Hematopoietic multipotent progenitor cell treated with erythropoietin and hydrocortisone succinate and interleukin-3 and kit ligand, for 4 days (in vitro differentiated cells): ENCODE measurements at regions not wholly inside any gene's neighbourhood (a gene's known extent, or its start where the extent isn't known, plus 50 kb on each side); places are given as distances from the start of the nearest gene placed in this dataset.
"Not testable (repeated sequence)": the region's sequence is repeated elsewhere in the genome, so short reads cannot be mapped to it uniquely, and the experiment has no call there.

ENCODE experiments used
- DNase-seq: peaks from one replicate; pipeline ENCODE4 v3.0.0-alpha.2; 2015

DNA sequence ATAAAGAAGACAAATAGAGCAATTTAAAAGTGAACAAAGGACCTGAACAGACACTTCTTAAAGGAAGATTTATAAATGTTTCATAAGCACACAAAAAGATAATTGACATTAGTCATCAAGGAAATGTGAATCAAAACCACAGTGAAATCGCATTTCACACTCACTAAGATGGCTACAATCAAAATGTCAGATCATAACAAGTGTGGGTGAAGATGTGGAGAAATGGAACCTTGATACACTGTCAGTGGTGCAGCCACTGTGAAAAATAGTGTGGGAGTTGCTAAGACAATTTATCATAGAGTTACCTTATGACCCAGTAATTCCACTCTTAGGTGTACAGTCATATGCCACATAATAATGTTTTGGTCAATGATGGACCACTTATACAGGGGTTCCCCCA, 54.5 kb upstream of the HTR4 start:
- peak; percentile 15 for DNase-seq

DNA sequence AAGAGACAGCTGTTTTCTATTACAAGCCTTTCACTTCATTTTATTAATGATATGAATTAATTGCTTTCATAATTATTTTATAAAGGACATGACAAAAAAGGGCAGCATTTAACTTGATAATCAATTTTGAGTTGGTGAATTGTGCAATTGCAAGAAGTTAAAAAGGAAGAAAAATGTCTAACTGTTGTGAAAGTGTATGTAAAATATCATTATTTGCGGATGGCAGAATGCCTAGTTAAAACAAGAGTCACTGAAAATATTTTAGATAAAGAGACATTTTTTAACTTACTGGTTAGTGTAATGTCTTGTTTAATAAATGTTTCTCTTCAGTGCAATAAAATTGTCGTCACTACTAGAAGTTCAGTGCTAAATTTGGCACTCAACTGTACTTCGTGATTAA, 57.6 kb upstream of the HTR4 start:
- no peak for DNase-seq

DNA sequence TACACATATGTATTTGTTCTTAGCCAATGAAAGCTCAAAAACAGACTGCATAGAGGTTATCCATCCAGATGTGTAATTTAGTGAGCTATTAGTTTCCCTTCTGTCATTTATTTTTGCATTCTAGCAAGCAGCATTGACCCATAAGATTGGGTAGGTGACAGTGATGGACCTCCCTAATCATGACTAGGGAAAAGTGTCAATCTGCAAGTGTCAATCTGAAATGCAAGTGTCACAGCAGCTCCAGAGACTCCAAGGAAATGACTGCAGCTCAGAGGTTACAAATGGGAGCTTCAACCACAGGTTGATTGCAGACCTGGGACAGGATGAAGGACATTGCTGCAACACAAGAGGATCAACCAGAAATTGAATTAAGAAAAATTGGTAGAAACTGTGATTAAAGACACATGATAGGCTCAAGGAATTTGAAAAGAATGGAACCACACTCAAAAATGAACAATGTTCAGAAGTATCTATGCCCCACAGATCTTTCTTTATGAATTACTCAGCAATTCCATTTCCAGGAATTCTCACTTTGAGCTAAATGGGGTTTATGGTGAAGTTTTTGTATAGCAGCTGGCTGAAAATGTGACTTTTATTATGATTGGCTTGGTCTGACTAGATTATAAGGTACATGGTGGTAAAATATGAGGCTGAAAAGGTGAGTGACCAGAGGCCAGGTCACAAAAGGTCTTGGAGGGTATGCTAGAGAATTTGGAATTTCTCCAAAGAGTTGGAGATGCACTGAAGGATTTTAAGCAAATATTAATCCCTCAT, 59.6 kb upstream of the HTR4 start:
- DNase-seq: no peak

DNA sequence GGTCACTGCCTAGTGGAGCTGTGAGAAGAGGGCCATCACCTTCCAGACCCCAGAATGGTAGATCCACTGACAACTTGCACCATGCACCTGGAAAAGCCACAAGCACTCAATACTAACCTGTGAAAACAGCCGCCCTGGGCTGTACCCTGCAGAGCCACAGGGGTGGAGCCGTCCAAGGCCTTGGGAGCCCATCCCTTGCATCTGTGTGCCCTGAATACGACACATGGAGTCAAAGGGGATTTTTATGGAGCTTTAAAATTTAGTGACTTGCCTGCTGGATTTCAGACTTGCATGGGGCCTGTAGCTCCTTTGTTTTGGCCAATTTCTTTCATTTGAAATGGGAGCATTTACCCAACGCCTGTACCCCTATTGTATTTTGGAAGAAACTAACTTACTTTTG, 62.4 kb upstream of the HTR4 start:
- DNase-seq: no peak

DNA sequence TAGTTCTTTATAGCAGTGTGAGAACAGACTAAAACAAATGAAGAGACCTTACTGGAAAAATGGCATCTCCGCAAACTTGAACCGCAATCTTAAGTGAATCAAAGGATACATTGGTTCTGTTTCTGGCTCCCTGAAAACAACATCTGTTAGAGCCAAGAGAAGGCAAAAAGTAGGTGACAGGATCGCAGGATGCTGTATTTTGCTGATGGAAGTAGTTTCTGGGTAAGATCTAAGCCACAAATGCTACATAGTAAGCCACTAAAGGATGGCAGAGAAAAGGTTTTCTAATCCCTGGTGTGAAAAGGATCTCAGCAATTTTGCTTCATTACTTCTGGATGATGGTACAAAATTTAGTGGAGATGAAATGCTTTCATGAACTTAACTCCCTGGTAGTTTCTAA, 63.3 kb upstream of the HTR4 start:
- no peak for DNase-seq

DNA sequence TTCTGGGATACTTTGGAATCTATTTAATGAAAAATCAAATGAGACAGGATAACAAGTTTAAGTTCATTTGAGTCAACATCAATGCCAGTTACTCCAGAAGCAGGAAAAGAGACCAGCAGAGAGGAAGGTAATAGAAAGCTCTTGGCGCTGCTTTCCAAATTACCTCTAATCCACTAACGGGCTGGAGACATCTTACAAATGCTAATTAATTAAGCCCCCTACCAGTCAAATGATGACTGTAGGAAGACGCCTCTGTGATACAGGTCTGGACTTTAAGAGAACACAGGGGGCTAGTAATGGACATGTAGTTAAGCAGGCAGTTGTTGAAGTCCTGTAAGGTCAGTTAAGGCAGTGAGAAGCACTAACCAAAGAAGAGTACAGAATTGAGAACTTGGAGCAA, 65.3 kb upstream of the HTR4 start:
- no peak for DNase-seq

DNA sequence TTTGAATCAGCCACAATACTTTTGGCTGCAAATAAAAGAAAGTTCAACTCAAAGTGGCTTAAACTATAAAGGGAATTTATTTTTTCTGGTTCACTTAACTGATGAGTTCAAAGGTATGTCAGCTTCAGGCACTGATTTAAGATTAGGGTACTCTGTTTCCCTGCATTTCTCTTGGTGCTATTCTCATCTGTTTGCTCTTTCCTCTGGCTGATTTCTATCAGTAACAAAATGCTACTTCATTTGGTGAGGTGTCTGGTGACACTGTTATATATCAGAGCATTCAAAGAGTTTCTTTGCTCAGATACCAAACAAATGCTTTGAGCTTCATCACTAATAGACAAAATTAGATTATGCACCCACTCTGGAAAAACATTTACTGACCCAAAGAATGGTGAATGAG, 65.9 kb upstream of the HTR4 start:
- DNase-seq: no peak

DNA sequence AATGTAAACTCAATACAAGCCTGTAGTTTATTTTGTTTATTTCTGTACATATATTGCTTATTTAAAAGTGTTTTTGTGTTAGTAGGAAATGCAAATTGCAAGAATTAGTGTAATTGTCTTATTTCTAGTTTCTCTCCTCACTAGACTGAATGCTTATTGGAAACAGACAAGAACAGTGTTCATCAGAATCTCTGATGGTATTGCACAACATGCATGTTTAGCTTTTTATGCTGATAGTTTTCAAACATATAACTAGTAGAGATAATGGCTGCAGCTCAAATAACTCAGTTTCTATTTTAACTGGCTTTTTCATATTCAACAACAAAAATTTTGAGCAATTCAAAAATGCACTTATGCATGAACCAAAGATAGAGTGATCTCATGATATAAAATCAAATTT, 68.8 kb upstream of the HTR4 start:
- DNase-seq: no peak

DNA sequence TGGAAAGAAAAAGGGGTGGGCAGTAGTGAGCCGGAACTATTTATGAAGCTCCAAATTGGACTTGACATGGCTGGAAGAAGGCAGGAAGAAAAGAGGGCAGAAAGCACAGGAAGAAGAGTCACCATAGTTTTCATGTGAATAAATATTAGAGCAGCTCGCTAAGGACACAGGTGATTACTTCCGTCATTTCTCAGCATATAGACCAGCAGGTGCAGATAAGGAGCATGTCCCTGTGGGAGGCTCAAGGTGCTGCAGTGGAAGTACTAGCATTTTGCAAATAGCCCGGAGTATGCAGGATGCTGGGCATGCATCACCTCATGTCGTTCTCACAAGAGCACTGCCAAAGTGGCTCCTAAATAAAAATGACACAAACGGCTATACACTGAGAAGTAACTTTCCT, 71.3 kb upstream of the HTR4 start:
- no peak for DNase-seq

DNA sequence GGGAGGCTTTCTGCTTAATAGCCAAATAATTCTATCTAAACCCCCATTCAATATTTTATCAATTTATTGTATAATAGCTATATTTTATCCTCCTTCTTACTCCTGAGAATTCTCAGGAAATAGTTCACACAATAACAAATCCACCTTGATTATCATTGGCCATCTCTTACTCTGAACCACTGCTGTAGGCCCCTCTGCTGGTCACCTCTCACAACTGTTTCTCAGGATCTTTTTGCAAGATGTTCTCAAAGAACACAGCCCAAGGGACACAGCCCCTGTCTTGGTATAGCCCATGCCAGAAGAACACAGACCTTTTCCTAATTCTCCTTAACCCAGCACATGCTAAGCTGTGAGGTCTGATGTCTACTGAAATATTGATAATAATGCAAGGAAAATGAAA, 74.9 kb upstream of the HTR4 start:
- DNase-seq: peak; percentile 29

DNA sequence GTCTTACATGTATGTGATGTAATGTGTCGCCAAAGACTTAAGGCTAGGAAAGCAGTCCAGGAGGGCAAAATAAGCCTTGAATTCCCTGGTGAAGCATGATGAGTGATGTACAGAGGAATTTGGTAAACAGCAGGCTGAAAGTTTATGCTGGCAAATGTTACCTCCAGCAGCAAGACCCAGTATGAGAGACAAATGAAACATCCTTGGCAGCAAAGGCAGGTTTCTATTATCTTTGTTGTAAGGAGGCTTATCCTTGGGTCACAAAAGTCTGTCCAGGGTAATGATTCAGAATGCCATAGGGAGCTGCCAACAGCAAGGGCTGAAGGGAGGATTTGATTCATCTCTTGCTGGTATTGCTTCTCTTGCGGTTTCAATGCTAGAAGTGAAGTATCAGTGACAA, 75.9 kb upstream of the HTR4 start:
- DNase-seq: no peak

DNA sequence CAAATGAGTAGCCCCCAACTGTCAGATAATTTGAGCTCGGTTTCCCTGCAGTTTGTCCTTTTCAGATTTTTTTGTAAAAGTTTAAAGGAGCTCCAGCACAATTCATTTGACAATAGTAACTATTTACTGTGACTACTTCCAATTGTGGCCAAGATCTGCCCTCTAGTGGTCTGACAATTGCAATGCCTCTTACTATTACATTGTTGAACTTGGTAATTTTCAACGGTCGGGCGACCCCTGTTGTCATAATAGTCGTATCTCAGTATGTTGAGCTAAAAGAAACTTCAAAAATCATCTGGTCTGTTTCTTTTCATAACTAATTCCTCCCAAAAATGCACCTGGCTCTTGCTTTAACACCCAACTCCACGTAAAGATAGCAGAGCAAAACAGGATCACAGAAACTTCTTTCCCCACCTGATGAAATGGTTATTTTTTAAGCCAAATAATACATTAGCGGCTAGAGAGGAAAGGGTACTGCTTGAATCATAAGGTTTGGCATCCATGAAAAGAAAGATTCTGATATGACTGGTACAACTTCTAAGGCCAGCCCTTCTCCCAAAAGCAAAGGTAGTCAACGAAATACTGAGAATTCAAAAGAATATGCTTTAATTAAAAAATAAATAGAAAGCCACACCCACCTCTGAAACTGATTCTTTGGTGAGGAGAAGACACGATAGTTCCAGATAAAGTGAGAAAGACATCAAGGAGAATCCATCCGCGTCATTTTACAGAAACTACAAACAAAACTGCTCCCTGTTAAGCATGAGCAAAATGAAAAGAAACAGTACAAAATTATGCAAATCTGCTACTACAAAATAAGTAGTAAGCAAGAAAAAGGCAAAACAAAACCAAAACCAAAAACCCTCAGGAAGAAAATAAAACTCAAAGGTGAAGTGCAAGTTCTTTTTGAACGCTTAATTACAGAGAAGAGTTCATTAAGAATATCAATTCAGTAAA, 76.9 kb upstream of the HTR4 start:
- peak; percentile 95 for DNase-seq

DNA sequence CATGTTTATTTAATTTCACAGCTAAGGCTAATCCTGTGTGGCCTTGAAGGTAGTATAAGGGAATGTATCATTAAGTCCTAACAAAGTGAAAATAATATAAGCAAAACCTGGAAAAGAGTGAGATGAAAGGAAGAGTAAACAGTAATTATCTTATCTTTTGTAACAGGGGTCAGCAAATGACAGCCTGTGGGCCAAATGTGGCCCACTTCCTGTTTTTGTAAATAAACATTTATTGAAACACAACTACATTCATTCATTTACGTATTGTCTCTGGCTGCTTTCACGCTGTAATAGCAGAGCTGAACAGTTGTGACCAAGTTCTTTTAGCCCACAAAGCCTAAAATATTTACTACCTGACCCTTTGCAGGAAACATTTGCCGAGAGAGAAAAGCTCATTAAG, 78.4 kb upstream of the HTR4 start:
- peak; percentile 41 for DNase-seq

DNA sequence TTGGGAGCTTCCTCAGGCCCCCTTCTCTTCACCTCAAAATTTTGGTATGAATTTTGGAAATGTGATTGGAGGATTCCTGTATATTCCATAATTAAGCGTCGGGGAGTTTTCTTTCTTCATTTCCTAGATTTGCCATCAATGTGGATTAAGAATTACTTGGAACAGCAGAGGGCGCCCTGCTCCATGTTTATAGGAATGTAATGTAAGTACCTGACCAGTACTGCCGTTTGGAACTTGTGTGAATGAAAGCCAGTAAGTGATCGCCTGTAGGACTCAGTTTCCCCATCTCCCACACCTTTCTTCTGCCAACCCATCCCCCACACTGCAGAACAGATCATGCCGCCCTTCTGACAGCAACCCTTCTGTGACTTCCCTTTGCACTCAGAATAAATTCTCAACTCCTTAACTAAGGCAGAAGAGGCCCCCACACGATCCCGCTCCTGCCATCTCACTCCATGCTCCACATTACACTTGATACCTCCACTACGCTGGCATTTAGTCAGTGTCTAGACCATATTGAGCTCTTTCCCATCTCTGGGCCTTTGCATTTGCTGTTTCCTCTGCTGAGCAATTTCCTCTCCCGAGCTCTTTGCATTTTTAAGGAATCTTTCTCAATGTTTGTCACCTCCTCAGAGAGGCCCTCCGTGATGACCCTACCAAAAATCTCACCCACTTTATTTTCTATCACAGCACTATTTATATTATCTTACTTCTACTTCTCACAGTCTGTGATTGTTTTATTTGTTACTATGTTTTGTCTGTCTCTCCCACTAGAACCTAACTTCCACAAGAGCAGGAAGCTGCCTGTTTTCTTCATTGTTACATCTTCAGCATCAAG, 79.5 kb upstream of the HTR4 start:
- peak; percentile 91 for DNase-seq

DNA sequence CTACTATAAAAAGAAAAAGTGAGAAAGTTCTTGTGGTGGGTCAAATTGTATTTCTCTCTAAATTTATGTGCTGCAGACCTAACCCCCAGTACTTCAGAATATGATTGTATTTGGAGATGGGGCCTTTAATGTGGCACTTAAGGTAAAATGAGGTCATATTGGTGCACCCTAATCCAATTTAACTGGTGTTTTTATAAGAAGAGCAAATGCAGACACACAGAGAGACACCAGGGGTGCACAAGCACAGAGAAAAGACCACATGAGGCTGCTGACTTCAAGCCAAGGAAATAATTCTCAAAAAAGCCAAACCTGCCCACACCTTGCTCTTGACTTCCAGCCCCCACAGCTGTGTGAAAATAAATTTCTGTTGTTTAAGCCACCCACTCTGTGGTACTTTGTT, 80.2 kb upstream of the HTR4 start:
- peak; percentile 36 for DNase-seq

DNA sequence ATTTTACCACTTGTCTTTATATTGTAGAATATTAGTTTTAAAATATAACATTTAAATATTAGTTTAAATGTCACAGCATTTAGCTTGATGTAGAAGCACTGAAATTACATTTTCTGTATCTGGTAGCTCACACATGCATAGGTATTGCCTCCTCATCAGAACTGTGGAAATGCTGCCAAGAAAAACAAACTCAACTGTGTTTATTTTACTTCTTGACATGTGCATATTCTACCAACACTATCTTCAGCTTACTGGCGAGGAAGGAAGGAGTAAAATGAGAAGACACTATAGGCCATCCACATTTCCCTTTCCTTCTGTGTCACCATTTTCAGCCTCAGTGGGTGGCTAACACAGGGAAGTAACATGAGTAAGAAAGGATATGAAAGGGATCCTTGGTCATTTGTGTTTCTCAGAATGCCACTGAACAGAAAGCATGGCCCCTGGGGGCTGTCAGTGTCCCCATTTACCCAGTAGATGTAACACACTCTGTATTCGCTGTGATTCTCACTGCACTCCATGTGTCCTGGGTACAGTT, 81.0 kb upstream of the HTR4 start:
- no peak for DNase-seq

DNA sequence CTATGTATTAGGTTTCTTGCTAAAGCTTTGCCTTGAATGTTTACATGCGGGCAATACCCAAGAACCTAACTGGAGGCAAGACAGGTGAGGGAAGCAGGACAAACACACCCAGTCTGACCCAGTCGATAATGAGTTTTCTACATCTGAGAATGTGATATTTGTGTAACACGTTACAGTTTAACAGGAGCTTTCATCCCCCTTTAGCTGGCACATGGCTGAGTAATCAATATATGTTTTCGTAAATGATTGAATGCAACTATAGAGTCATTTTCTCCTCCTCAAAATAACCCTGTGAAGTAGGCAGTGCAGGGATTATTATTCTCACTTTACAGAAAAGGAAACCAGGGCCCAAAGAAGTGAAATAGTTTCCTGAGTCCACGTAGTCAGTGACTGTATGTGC, 84.7 kb upstream of the HTR4 start:
- DNase-seq: no peak

DNA sequence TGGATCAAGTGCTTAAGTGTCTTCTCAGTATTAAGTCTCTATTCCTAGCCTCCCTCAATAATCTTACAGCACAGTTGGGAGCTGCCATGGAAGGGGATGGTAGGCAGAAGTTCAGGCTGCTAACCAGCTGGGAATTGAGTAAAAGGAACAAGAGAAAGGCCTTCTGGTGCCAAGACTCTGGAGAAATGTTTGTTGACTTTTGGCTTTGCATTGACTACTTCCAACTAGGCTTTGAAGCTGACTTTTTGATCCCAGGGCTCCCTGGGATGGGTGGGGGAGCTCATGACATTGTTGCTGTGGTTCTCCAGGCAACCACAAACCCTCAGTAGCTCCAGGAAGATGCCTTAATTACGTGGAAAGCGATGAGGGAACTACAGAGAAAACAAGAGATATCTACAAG, 85.2 kb upstream of the HTR4 start:
- no peak for DNase-seq

DNA sequence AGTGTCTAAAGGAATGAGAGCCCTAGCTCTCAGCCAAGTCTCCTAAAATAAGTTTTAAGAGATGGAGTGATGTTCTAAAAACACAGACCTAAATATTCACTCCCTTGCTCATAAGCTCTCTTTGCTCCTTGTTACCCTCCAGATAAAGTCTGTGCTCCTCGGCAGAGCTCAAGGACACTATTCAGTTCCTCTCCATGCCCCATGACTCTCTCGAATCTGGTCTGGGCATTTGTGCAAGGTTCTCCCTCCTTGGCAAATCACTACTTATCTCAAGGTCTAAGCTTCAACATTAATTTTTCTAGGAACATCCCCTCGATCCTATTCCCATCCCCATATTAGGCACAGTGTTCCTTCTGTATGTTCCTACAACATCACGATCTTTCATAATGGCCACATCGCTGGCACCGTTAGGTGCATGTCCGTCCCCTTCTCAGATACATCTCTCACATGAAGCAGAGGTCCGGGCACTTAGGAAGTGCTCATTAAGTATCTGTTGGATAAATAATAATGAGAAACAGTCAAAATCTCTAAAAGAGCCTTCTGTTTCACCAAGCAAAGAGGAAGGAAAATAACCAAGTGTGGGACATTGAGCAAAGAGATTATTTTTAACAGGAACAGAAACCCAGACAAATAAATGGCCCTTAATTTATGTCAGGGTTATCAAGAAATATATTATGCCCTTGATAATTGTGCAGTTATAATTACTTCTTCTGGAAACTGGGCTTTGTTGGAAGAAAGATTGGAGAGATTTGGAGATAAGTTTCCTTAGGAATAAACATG, 85.9 kb upstream of the HTR4 start:
- no peak for DNase-seq

DNA sequence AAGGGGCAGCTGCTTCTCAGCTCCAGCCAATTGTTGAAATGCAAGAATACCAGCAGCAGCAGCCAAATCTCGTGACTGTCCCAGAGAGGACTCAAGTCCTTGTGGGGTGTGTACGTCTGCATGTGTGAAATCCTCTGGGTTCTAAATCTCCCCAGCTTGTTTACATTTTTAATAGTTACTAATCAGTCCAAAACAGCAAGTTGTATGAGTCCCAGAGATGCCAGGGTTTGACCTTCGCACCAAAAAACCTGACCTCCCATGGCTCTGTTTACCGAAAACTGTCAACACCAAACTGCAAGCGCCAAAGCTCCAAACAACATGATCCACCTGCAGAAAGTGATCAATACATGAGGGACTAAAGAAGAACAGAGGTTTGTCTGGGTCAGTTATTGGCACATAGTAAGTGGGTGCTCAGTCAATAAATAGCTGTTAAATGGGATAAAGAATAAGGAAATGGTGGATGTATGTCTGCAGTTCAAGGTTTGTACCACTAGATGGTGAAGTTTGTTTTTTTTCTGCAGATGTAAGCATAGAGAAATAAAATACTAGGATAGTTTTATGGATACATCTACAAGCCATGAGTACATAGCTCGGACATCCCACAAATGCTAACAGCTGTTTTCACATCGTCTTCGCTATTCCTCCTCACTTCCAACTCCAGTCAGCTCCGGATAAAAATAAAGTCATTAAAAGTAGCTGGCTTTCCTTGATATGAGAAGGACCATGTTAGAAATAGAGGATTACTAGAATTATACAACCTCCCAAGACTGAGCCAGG, 85.3 kb upstream of the ADRB2 start:
- peak; percentile 79 for DNase-seq

DNA sequence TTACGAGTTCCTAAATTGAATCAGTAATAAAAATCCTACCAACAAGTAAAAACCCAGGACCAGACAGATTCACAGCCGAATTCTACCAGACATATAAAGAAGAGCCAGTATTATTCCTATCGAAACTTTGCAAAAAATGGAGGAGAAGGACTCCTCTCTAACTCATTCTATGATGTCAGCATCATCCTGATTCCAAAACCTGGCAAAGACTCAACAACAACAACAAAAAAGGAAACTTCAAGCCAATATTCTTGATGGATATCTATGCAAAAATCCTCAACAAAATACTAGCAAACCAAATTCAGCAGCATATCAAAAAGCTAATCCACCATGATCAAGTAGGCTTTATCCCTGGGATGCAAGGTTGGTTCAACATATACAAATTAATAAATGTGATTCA, 84.6 kb upstream of the ADRB2 start:
- not testable (repeated sequence) for DNase-seq
